GM12892 (cell line): ENCODE measurements at regions not wholly inside any gene's neighbourhood (a gene's known extent, or its start where the extent isn't known, plus 50 kb on each side); places are given as distances from the start of the nearest gene placed in this dataset.

Source experiments
- DNase-seq: peaks from one replicate; pipeline ENCODE4 v3.0.0; 2011; ENCODE audit not compliant: insufficient read length
- FAIRE-seq: peaks from 2 replicates; lab custom pipeline; 2011; peaks lifted over from hg19 to GRCh38; lab: Jason Lieb, UNC
- POLR2A ChIP-seq: IDR thresholded peaks from 2 replicates; pipeline ENCODE4 v1.6.1; 2011; ENCODE audit warnings: low read depth, low read length, control low read depth
- POLR2AphosphoS5 ChIP-seq: IDR thresholded peaks from 2 replicates; pipeline ENCODE4 v1.6.1; 2011; ENCODE audit warnings: low read depth, low read length, control low read depth
- TAF1 ChIP-seq: IDR thresholded peaks from 2 replicates; pipeline ENCODE4 v1.6.1; 2011; ENCODE audit warnings: low read depth, mild to moderate bottlenecking, control low read depth, low read length, borderline replicate concordance

GRCh38 chr2:150937030-150937429 is 324.6 kb downstream of the RBM43 start:
- no peak for TF ChIP-seq TAF1
- no peak for TF ChIP-seq POLR2A
- no peak for TF ChIP-seq POLR2AphosphoS5
- FAIRE-seq (no peak), DNase-seq (no peak)

DNA sequence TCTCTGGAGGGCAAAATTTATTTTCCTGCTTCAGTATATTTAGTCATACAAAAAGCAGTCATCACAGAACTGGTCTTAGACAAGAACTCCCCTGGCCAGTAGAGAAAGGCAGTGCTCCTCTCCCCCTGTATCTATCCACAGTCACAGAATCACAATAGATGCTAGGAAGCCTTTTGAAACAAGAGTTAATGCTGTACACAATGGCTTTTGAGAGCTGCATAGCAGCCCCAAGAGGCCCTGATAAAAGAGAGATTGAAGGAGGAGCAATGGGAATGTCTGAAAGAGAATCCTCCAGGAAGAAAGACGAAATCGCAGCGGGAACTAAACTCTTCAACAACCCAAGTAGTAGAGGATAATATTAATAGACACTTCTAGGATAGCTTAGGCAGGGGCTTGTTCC is 330.2 kb downstream of the RBM43 start:
- no peak for FAIRE-seq
- DNase-seq, result no peak
- TF ChIP-seq TAF1 (no peak), POLR2AphosphoS5 (no peak), POLR2A (no peak)

DNA sequence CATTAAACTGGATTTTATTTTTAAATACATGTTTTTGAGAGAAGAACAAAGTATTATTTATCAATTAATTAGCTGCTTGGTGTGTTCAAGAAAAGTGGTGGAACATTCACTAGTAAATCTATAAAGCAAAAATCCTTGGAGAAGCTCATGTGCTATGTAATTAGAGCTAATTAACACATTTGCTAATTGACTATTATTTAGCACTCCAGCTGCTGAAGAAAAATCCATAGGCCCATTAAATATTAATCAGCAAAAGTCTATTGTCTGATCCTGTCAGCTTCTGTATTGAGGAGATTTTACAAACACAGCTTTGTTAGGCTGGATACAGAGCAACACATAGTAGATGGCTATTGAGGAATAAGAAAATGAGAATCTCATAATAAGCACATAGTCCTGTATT is 336.1 kb downstream of the RBM43 start:
- no peak for FAIRE-seq
- no peak for DNase-seq
- TF ChIP-seq POLR2A (no peak), TAF1 (no peak), POLR2AphosphoS5 (no peak)

DNA sequence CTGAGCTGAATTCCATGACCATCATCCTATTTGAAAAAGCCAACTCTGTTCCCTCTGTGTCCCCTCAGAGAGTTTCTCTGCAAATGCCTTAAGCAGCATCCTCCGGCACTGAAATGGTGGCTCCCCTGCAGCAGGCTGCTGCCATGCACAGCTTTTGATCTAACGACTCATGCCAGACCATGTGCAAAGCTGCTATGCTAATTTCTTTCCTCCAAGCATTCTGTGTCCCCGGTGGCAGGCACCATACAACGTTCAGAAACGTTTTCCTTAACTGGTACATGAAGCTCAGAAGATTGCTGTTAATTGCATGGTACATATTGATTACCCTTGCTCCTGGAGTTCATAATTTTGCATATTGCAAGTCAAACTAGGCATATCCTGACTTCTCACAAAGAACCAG is 336.8 kb downstream of the RBM43 start:
- TF ChIP-seq POLR2AphosphoS5 (no peak), TAF1 (no peak), POLR2A (no peak)
- FAIRE-seq, result no peak
- DNase-seq, result no peak

DNA sequence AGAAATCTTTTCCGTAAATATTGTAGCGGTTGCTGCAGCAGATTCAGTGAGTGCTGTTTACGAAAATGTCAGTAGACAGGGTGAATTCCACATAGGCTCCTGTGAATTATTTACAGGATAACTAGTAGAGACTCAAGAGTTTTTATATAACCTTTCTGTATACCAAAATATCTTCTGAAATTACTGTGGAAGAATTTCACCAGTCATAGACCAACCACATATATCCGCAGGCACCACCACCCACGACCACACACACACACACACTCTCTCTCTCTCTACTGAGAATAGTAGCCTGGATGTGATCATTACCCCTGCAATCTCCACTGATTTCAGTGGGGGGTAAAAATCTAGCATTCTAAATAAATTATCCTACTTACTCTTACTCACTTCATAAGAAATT is 341.8 kb downstream of the RBM43 start:
- FAIRE-seq (no peak), DNase-seq (no peak)
- no peak for TF ChIP-seq TAF1
- TF ChIP-seq POLR2AphosphoS5, result no peak
- TF ChIP-seq POLR2A, result no peak

- DNase-seq (no peak), FAIRE-seq (no peak)
These were observed 343.5 kb downstream of the RBM43 start for GRCh38 chr2:150917961-150918713.

DNA sequence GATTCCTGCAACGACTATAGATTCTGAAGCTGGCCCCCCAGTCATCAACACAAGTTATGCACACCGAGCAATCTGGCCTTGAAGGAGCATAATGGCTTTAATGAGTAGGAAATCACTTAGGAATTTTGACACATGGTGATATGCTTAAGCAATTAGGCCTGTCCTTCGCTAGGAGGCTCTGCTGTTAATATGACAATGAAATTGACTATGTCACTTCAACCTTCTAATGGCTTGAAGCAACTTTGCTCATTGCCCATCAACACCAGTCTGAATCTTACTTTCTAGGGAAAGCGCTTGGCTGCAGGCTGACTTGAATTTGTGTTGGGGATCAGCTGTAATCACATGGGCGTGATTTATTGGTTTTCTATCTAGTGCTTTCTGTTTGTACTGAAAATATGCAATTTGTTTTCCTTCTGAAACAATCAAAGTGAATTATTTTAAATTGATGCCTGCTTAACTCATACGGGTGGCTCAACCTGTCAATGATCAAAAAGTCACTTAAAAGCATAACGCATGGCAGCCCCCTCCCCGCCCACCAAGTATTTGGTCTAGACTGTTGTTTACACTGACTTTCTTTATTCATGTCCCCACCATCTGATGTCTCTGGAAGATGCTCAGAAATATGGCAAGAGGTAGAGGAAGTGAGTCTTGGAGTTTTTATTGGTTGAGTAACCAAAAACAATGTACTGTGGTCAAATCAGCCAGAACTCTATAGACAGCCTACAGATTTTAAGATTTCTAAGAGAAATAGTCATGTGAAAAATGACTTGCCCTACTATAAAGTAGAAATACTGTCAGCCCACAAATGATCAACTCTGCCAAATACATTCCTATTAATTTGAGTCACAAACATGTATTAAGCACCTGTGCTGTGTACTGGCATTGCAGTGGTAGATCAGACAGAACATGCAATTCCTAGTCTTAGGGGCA is 344.9 kb downstream of the RBM43 start:
- DNase-seq (no peak), FAIRE-seq (peak; percentile 50)
- TF ChIP-seq TAF1, result no peak
- TF ChIP-seq POLR2AphosphoS5, result no peak
- TF ChIP-seq POLR2A, result no peak

More at GRCh38 chr2:150917961-150918713, 343.5 kb downstream of the RBM43 start:
- TF ChIP-seq TAF1, result no peak
- TF ChIP-seq POLR2A, result no peak
- TF ChIP-seq POLR2AphosphoS5, result no peak

- no peak for DNase-seq
These were observed 349.8 kb downstream of the RBM43 start for GRCh38 chr2:150911766-150912280.

GRCh38 chr2:150909613-150910012 is 352.1 kb downstream of the RBM43 start:
- no peak for FAIRE-seq
- no peak for TF ChIP-seq POLR2AphosphoS5
- no peak for TF ChIP-seq POLR2A
- no peak for TF ChIP-seq TAF1
- DNase-seq, result no peak

More at GRCh38 chr2:150911766-150912280, 349.8 kb downstream of the RBM43 start:
- TF ChIP-seq POLR2AphosphoS5 (no peak), POLR2A (no peak)
- FAIRE-seq, result no peak

GRCh38 chr2:150909090-150909489 is 352.6 kb downstream of the RBM43 start:
- no peak for TF ChIP-seq POLR2AphosphoS5
- TF ChIP-seq POLR2A, result no peak
- TF ChIP-seq TAF1, result no peak
- DNase-seq (no peak), FAIRE-seq (no peak)

DNA sequence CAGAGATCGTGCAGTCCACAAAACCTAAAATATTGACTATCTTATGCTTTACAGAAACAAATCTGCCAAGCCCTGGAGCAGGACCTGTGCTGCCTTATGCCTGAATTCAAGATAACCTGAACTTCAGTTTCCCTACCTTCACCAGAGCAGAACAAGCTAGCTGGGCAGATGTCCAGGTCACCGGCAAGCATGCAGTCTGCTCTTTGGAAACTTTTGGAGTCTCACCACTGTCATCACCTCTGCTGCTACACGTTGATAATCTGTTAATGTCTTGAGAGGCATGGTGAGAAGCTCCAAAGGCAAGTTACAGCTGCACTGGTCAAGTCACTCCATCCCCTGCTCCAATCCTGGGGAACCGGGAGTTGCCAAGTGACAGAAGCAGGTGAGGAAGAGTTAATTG is 354.2 kb downstream of the RBM43 start:
- FAIRE-seq (no peak), DNase-seq (no peak)
- no peak for TF ChIP-seq TAF1
- no peak for TF ChIP-seq POLR2A
- TF ChIP-seq POLR2AphosphoS5, result no peak

DNA sequence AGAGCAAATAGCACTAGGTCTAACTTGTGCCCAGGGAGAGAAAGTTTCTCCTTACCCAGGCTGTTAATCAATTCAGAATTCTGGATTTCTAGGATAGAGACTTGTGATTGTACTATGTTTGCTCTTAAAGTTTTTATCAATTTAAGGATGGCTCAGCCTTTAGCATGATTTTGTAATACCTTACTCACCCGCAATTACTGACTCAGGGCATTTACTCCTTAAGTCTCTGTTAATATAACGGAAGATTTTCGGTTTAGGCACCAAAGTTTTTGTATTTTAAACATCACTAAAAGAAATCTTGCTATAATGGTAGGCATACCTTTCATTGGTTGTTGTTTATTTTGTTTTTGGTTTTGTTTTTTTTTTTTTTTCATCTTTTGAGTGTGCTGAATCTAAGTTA is 358.2 kb downstream of the RBM43 start:
- no peak for FAIRE-seq
- no peak for DNase-seq
- TF ChIP-seq TAF1 (no peak), POLR2AphosphoS5 (no peak), POLR2A (no peak)

DNA sequence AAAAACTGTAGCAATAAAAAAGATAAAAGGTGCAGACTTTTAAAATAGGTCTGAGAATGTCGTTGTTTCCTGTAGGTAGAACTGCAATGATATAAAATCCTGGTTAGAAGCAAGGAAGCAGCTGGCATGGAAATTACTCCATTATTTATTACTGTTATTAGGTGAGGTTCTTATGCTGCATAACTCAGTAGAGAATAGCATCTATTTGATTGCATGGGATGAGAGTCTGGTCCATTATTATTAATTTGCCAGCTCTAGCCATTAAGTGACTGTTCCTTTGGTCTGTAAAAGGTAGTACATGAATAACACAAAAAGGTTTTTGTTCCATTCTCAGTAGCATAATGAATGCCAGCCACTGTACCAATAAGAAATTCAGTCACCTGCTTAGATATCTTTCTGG is 358.6 kb downstream of the RBM43 start:
- DNase-seq (no peak), FAIRE-seq (no peak)
- TF ChIP-seq TAF1 (no peak), POLR2AphosphoS5 (no peak), POLR2A (no peak)
